ENCODE measurements at regions not wholly inside any gene's neighbourhood (a gene's known extent, or its start where the extent isn't known, plus 50 kb on each side); places are given as distances from the start of the nearest gene placed in this dataset.

DNA sequence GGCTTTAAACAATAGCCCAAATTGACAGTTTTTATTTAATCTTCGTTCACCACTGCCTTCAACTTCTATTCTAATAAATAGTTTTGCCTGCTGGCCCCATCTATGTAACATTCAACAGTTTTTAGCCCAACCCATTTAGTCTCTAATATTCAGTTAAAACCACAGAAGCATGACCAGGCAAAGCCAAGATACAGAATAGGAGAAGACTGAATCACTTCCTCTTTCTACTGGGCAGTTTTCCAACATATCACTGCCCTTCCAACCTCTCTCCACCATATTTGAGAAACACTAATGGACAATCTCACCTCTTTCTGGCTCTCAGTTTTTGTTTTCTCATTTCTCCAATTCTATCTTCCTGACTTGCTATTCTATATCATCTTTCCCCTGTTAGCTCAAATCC lies 352.9 kb downstream of the DNAH5 start:
- no peak for TF ChIP-seq CREB1 (CRISPR knock-in tag; IDR thresholded peaks at IDR 0.05)
- TF ChIP-seq CTCF (IDR thresholded peaks at IDR 0.05), result no peak
- TF ChIP-seq, protein P1, sequence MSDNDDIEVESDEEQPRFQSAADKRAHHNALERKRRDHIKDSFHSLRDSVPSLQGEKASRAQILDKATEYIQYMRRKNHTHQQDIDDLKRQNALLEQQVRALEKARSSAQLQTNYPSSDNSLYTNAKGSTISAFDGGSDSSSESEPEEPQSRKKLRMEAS (CRISPR knock-in tag; IDR thresholded peaks at IDR 0.05), result no peak
- TF ChIP-seq ESRRA (CRISPR knock-in tag; IDR thresholded peaks at IDR 0.05; ENCODE audit: borderline replicate concordance), result no peak
- TF ChIP-seq, protein P2, sequence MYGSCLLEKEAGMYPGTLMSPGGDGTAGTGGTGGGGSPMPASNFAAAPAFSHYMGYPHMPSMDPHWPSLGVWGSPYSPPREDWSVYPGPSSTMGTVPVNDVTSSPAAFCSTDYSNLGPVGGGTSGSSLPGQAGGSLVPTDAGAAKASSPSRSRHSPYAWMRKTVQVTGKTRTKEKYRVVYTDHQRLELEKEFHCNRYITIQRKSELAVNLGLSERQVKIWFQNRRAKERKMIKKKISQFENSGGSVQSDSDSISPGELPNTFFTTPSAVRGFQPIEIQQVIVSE (CRISPR knock-in tag; IDR thresholded peaks at IDR 0.05; ENCODE audit: borderline replicate concordance), result no peak
- TF ChIP-seq, protein P3, sequence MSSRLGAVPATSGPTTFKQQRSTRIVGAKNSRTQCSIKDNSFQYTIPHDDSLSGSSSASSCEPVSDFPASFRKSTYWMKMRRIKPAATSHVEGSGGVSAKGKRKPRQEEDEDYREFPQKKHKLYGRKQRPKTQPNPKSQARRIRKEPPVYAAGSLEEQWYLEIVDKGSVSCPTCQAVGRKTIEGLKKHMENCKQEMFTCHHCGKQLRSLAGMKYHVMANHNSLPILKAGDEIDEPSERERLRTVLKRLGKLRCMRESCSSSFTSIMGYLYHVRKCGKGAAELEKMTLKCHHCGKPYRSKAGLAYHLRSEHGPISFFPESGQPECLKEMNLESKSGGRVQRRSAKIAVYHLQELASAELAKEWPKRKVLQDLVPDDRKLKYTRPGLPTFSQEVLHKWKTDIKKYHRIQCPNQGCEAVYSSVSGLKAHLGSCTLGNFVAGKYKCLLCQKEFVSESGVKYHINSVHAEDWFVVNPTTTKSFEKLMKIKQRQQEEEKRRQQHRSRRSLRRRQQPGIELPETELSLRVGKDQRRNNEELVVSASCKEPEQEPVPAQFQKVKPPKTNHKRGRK (CRISPR knock-in tag; IDR thresholded peaks at IDR 0.05; ENCODE audit: borderline replicate concordance), result no peak
- no peak for TF ChIP-seq TCF7 (CRISPR knock-in tag; IDR thresholded peaks at IDR 0.05; ENCODE audit: low read depth)
- TF ChIP-seq, protein P4, sequence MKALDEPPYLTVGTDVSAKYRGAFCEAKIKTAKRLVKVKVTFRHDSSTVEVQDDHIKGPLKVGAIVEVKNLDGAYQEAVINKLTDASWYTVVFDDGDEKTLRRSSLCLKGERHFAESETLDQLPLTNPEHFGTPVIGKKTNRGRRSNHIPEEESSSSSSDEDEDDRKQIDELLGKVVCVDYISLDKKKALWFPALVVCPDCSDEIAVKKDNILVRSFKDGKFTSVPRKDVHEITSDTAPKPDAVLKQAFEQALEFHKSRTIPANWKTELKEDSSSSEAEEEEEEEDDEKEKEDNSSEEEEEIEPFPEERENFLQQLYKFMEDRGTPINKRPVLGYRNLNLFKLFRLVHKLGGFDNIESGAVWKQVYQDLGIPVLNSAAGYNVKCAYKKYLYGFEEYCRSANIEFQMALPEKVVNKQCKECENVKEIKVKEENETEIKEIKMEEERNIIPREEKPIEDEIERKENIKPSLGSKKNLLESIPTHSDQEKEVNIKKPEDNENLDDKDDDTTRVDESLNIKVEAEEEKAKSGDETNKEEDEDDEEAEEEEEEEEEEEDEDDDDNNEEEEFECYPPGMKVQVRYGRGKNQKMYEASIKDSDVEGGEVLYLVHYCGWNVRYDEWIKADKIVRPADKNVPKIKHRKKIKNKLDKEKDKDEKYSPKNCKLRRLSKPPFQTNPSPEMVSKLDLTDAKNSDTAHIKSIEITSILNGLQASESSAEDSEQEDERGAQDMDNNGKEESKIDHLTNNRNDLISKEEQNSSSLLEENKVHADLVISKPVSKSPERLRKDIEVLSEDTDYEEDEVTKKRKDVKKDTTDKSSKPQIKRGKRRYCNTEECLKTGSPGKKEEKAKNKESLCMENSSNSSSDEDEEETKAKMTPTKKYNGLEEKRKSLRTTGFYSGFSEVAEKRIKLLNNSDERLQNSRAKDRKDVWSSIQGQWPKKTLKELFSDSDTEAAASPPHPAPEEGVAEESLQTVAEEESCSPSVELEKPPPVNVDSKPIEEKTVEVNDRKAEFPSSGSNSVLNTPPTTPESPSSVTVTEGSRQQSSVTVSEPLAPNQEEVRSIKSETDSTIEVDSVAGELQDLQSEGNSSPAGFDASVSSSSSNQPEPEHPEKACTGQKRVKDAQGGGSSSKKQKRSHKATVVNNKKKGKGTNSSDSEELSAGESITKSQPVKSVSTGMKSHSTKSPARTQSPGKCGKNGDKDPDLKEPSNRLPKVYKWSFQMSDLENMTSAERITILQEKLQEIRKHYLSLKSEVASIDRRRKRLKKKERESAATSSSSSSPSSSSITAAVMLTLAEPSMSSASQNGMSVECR (CRISPR knock-in tag; IDR thresholded peaks at IDR 0.05; ENCODE audit: borderline replicate concordance), result no peak

Data from WTC11 (cell line).